Fibroblast of the aortic adventitia (primary cell): ENCODE measurements at regions not wholly inside any gene's neighbourhood (a gene's known extent, or its start where the extent isn't known, plus 50 kb on each side); places are given as distances from the start of the nearest gene placed in this dataset.

Experiments
- DNase-seq: peaks from one replicate; pipeline ENCODE4 v3.0.0-alpha.2; 2010; ENCODE audit warnings: low read depth
- H3K4me3 ChIP-seq: 2 replicates; pipeline ENCODE4 v1.5.1; 2011; ENCODE audit warnings: low read depth, mild to moderate bottlenecking, control low read depth, low read length, moderate library complexity
- TF ChIP-seq, protein P1 (sequence below): IDR thresholded peaks from 2 replicates; pipeline ENCODE4 v1.5.1; 2011; ENCODE audit warnings: mild to moderate bottlenecking, low read length, control low read depth, inconsistent platforms; ENCODE audit not compliant: insufficient read depth

DNA sequence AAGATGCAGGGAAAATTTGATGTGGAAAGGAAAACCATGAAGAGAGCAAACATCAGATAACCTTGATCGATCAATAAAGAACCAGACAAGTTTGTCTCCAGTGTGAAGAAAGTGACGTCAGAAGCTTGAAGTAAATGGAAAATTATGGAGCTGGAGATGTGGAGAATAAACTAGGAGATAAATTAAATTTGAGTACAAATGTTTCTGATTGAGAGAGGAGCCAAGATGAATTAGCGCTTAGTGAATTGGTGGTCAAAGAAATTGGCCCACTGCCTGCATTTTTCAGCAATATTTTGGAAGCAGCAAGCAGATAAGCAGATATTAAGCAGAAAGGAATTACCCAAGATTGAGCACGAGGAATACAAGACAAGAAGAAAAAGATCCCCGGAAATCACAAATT is 567.3 kb upstream of the ZNF385D start:
- TF ChIP-seq, protein P1, sequence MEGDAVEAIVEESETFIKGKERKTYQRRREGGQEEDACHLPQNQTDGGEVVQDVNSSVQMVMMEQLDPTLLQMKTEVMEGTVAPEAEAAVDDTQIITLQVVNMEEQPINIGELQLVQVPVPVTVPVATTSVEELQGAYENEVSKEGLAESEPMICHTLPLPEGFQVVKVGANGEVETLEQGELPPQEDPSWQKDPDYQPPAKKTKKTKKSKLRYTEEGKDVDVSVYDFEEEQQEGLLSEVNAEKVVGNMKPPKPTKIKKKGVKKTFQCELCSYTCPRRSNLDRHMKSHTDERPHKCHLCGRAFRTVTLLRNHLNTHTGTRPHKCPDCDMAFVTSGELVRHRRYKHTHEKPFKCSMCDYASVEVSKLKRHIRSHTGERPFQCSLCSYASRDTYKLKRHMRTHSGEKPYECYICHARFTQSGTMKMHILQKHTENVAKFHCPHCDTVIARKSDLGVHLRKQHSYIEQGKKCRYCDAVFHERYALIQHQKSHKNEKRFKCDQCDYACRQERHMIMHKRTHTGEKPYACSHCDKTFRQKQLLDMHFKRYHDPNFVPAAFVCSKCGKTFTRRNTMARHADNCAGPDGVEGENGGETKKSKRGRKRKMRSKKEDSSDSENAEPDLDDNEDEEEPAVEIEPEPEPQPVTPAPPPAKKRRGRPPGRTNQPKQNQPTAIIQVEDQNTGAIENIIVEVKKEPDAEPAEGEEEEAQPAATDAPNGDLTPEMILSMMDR = no peak
- peak; percentile 29 for DNase-seq
- H3K4me3 ChIP-seq = no peak overlapping the region

- no peak overlapping the region for H3K4me3 ChIP-seq
- TF ChIP-seq, protein P1 = no peak
- no peak for DNase-seq
Measured at GRCh38 chr3:22319446-22319845, 568.4 kb upstream of the ZNF385D start.

DNA sequence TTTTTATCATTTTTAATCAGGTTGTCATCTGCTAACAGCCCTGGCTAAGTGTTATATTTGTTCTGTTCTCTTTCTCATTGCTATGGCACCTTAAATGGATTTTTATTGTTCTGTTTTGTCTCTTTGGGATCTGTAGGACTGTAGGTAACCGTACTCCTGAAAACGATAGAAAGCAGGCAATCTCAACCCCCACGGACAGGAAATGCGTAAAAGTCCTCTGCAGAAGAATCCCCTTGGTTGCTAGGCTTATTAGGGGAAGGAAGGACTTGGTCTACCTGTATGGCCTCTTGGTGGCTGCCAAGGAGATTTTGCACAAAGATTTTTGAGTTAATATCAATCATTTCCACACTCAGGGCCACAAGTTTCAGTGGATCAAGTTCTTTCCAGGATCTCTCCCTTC is 571.9 kb upstream of the ZNF385D start:
- H3K4me3 ChIP-seq = no peak overlapping the region
- TF ChIP-seq, protein P1 = no peak
- DNase-seq = no peak

DNA sequence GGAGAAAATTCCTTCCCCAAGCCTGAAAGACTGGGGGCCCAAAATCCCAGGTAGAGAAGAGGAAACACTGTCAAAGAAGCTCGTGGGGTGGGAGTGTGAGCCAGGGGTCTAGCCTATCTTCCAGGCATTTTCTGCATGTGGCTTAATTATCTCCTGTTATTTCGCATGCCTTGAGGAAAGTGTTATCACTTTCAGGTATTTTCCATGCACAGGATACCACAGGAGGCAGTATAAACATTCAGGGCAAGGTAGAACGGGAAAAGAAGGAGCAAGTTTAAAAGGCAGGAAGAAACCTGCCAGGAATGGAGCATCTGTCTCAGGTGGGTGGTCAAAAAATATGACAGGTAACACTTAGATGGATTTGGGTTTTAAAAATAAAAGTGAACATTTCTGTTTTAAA is 575.3 kb upstream of the ZNF385D start:
- H3K4me3 ChIP-seq = no peak overlapping the region
- TF ChIP-seq, protein P1 = no peak
- DNase-seq = no peak

DNA sequence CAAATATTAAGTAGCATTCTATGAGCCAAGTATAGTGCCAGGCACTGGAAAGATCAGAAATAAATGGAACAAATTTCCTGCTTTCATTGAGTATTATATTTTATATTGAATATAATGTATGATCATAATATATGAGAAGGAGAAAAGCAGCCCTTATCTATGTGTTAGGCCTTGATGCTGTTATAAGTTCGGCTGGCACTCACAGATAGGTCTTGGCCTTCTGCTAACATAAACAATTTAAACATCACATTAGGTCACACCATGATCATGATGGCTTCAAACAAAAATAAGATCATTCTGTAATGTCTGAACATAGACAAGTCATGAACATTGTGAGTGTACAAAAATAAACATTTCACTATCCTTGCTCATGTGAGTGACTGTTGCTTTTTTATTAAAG is 584.0 kb upstream of the ZNF385D start:
- TF ChIP-seq, protein P1 = no peak
- H3K4me3 ChIP-seq = no peak overlapping the region
- no peak for DNase-seq

DNA sequence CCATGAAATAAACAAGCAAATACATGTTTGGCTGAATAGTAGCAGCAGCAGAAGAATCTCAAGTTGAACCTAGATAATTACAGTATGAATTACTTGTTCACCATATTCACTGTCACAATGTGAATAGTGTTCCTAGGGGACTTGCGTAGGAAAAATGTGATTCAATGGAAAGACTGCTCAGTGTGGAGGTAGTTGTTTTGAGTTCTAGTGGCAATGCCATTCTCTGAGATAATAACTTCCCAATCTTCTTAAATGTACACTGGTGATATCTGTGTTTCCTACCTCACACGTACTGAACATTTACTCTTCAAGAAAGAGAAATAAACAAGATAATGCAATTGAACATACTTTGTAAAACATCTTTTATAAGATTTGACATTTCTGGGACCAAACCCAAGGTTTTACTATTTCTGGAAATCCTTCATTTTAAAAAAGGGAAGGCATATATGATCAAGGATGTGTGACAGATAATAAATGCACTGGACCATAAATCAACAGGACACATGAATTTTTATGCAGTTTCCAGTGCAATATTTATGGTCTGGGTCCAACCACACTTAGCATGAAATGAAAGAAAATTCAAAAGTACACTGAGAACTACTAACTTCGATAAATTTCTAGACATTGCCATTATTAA is 598.3 kb upstream of the ZNF385D start:
- H3K4me3 ChIP-seq = no peak overlapping the region
- TF ChIP-seq, protein P1 = no peak
- no peak for DNase-seq

DNA sequence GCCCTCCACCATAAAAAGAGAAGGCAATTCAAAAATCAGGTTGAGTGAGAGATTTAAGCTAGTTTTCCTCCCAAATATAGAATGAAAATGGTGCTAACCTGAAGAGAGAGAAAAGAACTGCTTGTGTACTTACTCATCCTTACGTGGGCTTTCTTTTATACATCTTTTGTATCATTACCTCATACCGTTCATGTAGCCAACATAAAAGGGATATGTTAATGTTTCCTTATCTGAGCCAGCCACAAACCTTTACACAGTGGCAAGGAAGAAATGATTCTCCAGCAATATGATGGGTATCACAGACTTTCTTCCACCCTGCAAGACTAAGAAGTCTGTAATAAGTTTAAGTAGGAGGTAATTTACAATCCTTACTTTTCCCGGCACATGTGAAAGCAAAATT is 600.8 kb upstream of the ZNF385D start:
- TF ChIP-seq, protein P1 = no peak
- DNase-seq = no peak
- H3K4me3 ChIP-seq = no peak overlapping the region
